Hematopoietic multipotent progenitor cell treated with erythropoietin and hydrocortisone succinate and interleukin-3 and kit ligand, for 4 days (in vitro differentiated cells): ENCODE measurements at regions not wholly inside any gene's neighbourhood (a gene's known extent, or its start where the extent isn't known, plus 50 kb on each side); places are given as distances from the start of the nearest gene placed in this dataset.
"Not testable (repeated sequence)": the region's sequence is repeated elsewhere in the genome, so short reads cannot be mapped to it uniquely, and the experiment has no call there.

Experiments used
- DNase-seq: peaks from one replicate; pipeline ENCODE4 v3.0.0-alpha.2; 2015

DNA sequence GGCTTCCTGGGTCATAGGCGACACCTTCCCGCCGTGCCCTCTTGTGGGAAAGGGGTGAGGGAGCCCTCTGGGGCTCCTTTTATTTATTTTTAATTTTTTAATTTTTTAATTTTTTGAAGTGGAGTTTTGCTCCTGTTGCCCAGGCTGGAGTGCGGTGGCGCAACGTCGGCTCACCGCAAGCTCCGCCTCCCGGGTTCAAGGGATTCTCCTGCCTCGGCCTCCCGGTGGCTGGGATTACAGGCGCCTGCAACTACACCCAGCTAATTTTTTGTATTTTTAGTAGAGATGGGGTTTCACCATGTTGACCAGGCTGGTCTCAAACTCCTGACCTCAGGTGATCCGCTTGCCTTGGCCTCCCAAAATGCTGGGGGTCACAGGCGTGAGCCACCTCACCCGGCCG, 49.9 kb upstream of the ELFN1 start:
- not testable (repeated sequence) for DNase-seq

GRCh38 chr7:1619152-1620079, 49.6 kb upstream of the PSMG3 start:
- DNase-seq: peak; percentile 22
